Body of pancreas (tissue), 4 donors: ENCODE measurements at regions not wholly inside any gene's neighbourhood (a gene's known extent, or its start where the extent isn't known, plus 50 kb on each side); places are given as distances from the start of the nearest gene placed in this dataset.

Source experiments
- ATAC-seq: fragments of 150-250 bp; one replicate; pipeline ENCODE4 v1.9.1; 2016
- DNase-seq, 4 donors: peaks; one replicate each; pipeline ENCODE4 v3.0.0-alpha.2; 2019
- H3K27ac ChIP-seq, 4 donors: fragments of 200-600 bp; sonication (generic); 1 replicate in 3 of 4; 2 replicates in 1 of 4; pipeline versions ENCODE4 v1.5.1 to v1.6.1; 2016 to 2019; ENCODE audit warnings: mild to moderate bottlenecking in 1 of 4, mixed read lengths in 1 of 4, moderate library complexity in 1 of 4
- H3K27me3 ChIP-seq, 2 donors: fragments of 200-600 bp; sonication (generic); one replicate each; pipeline ENCODE4 v1.6.0; 2016; ENCODE audit warnings: mild to moderate bottlenecking in 1 of 2
- H3K36me3 ChIP-seq, 2 donors: fragments of 200-600 bp; sonication (generic); replicated peaks in 1 of 2; 2 replicates each; pipeline ENCODE4 v1.5.1; 2016; ENCODE audit warnings: low read depth in 2 of 2; ENCODE audit not compliant: insufficient read depth in 1 of 2
- H3K4me1 ChIP-seq: fragments of 200-600 bp; sonication (generic); one replicate; pipeline ENCODE4 v1.6.0; 2016
- H3K4me3 ChIP-seq, 2 donors: fragments of 200-600 bp; sonication (generic); 1 replicate in 1 of 2; 2 replicates in 1 of 2; pipeline ENCODE4 v1.5.1; 2016 to 2019
- H3K9me3 ChIP-seq, 3 donors: fragments of 200-600 bp; sonication (generic); 1 replicate in 2 of 3; 2 replicates in 1 of 3; pipeline ENCODE4 v1.5.1; 2016
- CTCF ChIP-seq, 7 experiments: fragments of 450-650 bp in 4 of 7; fragments of 200-600 bp in 3 of 7; sonication (generic) in 3 of 7; IDR thresholded peaks; one replicate each; pipeline ENCODE4 v1.5.1; 2016 to 2019; ENCODE audit warnings: antibody characterized with exemption in 7 of 7
- POLR2A ChIP-seq, 3 donors: fragments of 450-650 bp; IDR thresholded peaks; one replicate each; pipeline ENCODE4 v1.6.1; 2016; ENCODE audit warnings: antibody characterized with exemption in 3 of 3, mild to moderate bottlenecking in 2 of 3
- WGBS, 2 donors: methylation state at CpG; one replicate each; pipeline ENCODE4 v1.1.5; 2017; 5-methylcytosine and 5-hydroxymethylcytosine counted together
- intact Hi-C: fragments of 100-400 bp; cut with DNase I; formaldehyde crosslinking; loops from one replicate; pipeline ENCODE4 v1.15.1; 2023

- WGBS, 2 donors = 33 to 51% methylated on average over 22 of the region's 22 CpGs
- DNase-seq = no peak
- intact Hi-C loops = no loop called here
- no peaks in the 10 kb centered on the region for H3K9me3 ChIP-seq
- no peak overlapping the region for H3K27ac ChIP-seq
- no peak overlapping the region for H3K4me3 ChIP-seq
- no peaks in the 10 kb centered on the region for H3K36me3 ChIP-seq
- no peak for ATAC-seq
- H3K4me1 ChIP-seq = no peaks in the 10 kb centered on the region
- H3K27me3 ChIP-seq = no peaks in the 10 kb centered on the region
- TF ChIP-seq CTCF (IDR thresholded peaks at IDR 0.05) = no peak
Observed at GRCh38 chr10:124221356-124222317, 128.2 kb upstream of the CHST15 start.

DNA sequence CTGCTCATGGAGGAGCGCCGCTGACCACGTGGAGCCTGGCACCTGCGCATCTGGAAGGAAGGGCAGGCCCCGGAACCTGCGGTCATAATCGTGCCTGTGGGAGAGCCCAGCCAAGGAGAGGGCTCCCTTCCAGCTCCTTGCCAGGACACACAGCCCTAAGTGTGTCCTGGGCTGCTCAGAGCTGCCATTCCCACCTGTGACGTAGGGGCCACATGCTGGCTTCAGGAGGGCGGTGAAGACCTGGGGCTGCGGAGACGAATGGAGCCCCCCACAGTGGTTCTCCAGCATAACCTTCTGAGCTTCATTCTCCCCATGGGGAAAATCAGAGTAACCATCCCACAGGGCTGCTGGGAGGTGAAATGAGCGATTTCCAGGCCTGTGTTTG is 127.6 kb upstream of the CHST15 start:
- Histone ChIP-seq H3K36me3 (no peaks in the 10 kb centered on the region), H3K27ac (no peak overlapping the region), H3K9me3 (no peaks in the 10 kb centered on the region), H3K27me3 (no peaks in the 10 kb centered on the region), H3K4me3 (no peak overlapping the region), H3K4me1 (no peaks in the 10 kb centered on the region)
- intact Hi-C loops = no loop called here
- ATAC-seq (no peak), DNase-seq (no peak)
- WGBS, 2 donors = 71 to 72% methylated on average over 12 of the region's 12 CpGs
- TF ChIP-seq CTCF (IDR thresholded peaks at IDR 0.05) (no peak), POLR2A (IDR thresholded peaks at IDR 0.05) (no peak)

GRCh38 chr10:124220547-124220946 is 127.1 kb upstream of the CHST15 start:
- Histone ChIP-seq H3K27ac (no peak overlapping the region), H3K36me3 (no peaks in the 10 kb centered on the region), H3K4me1 (no peaks in the 10 kb centered on the region), H3K27me3 (no peaks in the 10 kb centered on the region), H3K9me3 (no peaks in the 10 kb centered on the region), H3K4me3 (no peak overlapping the region)
- intact Hi-C loops = no loop called here
- DNase-seq (no peak), ATAC-seq (no peak)
- 54 to 60% methylated on average over 5 to 6 of the region's 6 CpGs for WGBS, 2 donors
- TF ChIP-seq CTCF (IDR thresholded peaks at IDR 0.05) = no peak

GRCh38 chr10:124219655-124220054 is 126.3 kb upstream of the CHST15 start:
- H3K9me3 ChIP-seq = no peaks in the 10 kb centered on the region
- DNase-seq = no peak
- no peak overlapping the region for H3K4me3 ChIP-seq
- no peak for TF ChIP-seq POLR2A (IDR thresholded peaks at IDR 0.05)
- no peak for TF ChIP-seq CTCF (IDR thresholded peaks at IDR 0.05)
- intact Hi-C loops = no loop called here
- H3K27me3 ChIP-seq = no peaks in the 10 kb centered on the region
- H3K36me3 ChIP-seq = no peaks in the 10 kb centered on the region
- H3K4me1 ChIP-seq = no peaks in the 10 kb centered on the region
- WGBS, 2 donors = 62 to 65% methylated on average over 7 of the region's 7 CpGs
- no peak for ATAC-seq
- H3K27ac ChIP-seq = no peak overlapping the region

DNA sequence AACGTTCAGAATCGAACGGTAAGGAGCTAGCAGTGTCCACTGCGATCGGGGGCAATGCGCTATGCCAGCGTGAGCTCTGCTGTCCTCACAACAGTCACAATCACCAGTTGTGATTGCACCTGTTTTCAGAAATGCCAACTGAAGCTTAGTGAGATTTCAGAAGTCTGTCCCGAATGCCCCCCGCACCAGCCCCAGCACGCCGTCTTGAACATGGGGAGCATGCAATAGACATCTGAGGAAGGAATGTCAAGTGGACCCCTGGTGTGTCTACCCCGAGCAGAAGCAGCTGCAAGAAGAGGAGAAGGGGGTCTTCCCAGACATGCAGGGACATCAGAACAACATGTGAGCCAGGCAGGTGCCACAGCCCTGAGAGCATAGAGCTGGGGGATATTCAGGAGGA is 125.7 kb upstream of the CHST15 start:
- ATAC-seq (no peak), DNase-seq (no peak)
- no peaks in the 10 kb centered on the region for H3K27me3 ChIP-seq
- H3K9me3 ChIP-seq = no peaks in the 10 kb centered on the region
- intact Hi-C loops = no loop called here
- no peak overlapping the region for H3K4me3 ChIP-seq
- no peaks in the 10 kb centered on the region for H3K36me3 ChIP-seq
- TF ChIP-seq POLR2A (IDR thresholded peaks at IDR 0.05) = no peak
- H3K4me1 ChIP-seq = no peaks in the 10 kb centered on the region
- WGBS, 2 donors = 78% methylated on average over 12 of the region's 12 CpGs
- H3K27ac ChIP-seq = no peak overlapping the region
